AG09319 (cell line): ENCODE measurements at regions not wholly inside any gene's neighbourhood (a gene's known extent, or its start where the extent isn't known, plus 50 kb on each side); places are given as distances from the start of the nearest gene placed in this dataset.

Experiments used
- DNase-seq: peaks from one replicate; pipeline ENCODE4 v3.0.0-alpha.2; 2010; ENCODE audit warnings: low read depth; ENCODE audit errors: extremely low read depth
- TF ChIP-seq, protein P1 (sequence below): IDR thresholded peaks from 2 replicates; pipeline ENCODE4 v1.5.1; 2011; ENCODE audit warnings: low read depth, mild to moderate bottlenecking, inconsistent platforms, low read length, moderate library complexity

DNA sequence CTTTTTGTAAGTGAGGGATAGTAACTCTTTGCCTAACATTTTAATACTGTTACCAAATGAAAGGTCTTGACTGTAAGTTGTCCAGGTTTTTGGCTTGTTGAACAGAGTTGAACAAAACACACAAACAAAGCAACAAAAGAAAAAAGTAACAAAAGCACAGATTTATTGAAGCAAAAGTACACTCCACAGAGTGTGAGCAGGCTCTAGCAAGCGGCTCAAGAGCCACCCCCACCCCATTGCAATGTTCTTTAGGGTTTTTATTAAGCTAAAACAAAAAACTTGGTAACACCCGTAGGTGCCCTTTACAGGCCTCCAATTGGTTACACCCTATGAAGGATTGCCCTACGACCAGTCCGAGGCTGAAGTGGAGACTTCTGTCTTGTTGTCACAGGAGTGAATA, 197.4 kb upstream of the MAP3K1 start:
- no peak for DNase-seq
- TF ChIP-seq, protein P1, sequence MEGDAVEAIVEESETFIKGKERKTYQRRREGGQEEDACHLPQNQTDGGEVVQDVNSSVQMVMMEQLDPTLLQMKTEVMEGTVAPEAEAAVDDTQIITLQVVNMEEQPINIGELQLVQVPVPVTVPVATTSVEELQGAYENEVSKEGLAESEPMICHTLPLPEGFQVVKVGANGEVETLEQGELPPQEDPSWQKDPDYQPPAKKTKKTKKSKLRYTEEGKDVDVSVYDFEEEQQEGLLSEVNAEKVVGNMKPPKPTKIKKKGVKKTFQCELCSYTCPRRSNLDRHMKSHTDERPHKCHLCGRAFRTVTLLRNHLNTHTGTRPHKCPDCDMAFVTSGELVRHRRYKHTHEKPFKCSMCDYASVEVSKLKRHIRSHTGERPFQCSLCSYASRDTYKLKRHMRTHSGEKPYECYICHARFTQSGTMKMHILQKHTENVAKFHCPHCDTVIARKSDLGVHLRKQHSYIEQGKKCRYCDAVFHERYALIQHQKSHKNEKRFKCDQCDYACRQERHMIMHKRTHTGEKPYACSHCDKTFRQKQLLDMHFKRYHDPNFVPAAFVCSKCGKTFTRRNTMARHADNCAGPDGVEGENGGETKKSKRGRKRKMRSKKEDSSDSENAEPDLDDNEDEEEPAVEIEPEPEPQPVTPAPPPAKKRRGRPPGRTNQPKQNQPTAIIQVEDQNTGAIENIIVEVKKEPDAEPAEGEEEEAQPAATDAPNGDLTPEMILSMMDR = no peak

DNA sequence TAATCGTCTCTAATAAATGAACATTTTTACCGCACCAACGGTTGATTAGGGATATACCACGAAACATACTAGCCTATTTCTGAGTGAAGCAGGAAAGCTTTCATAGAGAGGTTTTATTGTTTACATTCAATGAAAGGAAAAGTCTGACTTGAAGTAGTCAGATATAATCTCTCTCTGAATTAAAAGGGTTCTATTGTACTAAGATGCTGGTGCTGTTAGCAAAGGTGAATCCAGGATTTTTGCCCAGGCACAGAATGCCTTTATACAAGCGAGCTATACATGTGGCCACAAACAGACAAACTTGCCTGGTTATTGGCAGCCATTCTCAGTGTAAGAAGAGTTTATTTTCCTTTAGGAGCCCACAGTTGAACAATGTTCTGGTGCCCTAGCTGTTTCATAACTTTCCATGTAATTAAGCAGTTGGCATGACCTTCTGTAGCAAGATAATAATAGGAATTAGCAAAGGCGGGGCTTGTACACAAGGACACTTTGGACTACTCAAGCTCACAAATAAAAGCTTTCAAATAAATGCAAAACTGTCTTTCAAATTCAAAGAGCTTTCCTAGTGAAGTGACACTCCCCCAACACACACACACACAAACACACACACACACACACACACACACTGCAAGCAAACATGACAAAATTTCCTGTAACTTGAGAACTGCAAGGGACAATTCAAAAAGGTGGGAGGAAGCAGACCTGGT, 198.7 kb upstream of the MAP3K1 start:
- no peak for DNase-seq
- TF ChIP-seq, protein P1 = no peak

GRCh38 chr5:56615361-56616153, 199.8 kb upstream of the MAP3K1 start:
- TF ChIP-seq, protein P1 = no peak
- DNase-seq = no peak

DNA sequence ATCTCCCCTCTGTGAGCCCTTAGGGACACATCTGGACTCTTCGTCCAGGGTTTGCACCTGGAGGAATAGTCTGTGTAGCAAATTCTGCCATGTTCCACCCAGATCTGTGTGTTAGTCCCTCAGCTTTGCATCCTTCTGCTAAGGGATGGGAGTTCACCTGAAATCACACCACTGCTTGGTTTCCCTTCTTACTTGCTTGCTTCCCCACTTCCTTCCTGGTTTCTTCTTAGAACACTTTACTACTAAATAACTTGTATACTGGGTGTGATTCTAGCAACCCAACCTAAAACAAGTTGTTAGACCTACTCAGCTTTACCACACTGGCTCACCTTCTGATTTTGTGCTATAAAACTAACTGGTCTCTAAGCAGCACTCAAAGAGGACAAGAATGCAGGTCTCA, 202.6 kb upstream of the MAP3K1 start:
- TF ChIP-seq, protein P1 = no peak
- no peak for DNase-seq

GRCh38 chr5:56612353-56612752, 203.0 kb upstream of the MAP3K1 start:
- TF ChIP-seq, protein P1 = no peak
- DNase-seq = no peak

DNA sequence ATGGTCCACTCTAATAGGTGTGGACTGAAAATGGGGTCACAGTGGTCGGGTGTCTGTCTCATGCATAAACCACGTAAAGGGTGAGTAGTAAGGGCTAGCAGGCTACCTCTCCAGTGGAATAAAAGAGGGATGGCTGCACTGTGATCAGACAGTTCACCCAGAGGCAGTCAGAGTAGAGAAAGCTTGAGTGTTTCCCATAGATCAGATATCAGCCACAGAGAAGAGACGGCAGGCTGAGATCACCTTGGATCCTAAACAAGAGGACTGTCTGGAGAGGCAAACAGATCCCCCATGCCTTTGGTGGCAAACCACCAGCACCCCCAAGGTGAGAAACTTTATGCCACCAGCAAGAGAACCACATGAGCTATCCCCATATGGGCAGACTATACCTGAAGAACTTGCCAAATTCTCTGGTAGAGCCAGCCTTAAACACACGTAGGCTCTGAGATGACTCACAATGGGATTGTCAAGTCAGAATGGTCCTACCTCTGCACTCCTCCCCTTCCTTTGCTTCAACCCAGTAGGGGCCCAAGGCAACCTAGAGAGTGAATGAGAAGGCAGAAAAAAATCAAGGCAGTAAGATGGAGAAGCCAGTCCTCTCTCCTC, 205.2 kb upstream of the MAP3K1 start:
- TF ChIP-seq, protein P1 = no peak

More for the DNA sequence above, 205.2 kb upstream of the MAP3K1 start:
- DNase-seq = no peak
